ENCODE measurements at regions not wholly inside any gene's neighbourhood (a gene's known extent, or its start where the extent isn't known, plus 50 kb on each side); places are given as distances from the start of the nearest gene placed in this dataset.

DNA sequence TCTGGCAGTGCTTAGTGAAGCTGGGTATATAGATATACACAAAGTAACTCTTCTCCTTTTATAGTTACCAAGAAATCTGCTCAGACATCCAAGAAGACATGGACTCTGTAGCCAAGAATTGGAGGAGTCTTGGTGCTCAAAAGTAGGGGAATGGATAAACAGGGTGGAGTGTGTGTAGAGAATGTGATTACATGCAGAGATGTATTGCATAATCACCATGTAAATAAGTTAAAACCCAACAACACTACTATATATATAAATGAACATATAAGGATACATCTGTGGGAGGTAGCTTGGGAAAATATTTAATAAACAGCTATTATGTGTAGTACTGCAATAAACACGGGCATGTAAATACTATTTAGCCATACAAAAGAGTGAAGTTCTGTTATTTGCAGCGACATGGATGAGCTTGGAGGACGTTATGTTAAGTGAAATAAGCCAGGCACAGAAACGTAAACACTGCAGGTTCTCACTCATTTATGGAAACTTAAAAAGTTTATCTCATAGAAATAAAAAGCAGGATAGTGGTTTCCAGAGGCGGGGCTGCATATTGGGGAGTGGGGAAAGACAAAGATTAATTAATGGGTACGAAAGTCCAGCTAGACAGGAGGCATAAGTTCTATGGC, 207.5 kb downstream of the TENT4A start:
- 74% methylated on average over 6 of the region's 6 CpGs for WGBS
- TF ChIP-seq, protein P1, sequence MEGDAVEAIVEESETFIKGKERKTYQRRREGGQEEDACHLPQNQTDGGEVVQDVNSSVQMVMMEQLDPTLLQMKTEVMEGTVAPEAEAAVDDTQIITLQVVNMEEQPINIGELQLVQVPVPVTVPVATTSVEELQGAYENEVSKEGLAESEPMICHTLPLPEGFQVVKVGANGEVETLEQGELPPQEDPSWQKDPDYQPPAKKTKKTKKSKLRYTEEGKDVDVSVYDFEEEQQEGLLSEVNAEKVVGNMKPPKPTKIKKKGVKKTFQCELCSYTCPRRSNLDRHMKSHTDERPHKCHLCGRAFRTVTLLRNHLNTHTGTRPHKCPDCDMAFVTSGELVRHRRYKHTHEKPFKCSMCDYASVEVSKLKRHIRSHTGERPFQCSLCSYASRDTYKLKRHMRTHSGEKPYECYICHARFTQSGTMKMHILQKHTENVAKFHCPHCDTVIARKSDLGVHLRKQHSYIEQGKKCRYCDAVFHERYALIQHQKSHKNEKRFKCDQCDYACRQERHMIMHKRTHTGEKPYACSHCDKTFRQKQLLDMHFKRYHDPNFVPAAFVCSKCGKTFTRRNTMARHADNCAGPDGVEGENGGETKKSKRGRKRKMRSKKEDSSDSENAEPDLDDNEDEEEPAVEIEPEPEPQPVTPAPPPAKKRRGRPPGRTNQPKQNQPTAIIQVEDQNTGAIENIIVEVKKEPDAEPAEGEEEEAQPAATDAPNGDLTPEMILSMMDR (IDR thresholded peaks at IDR 0.05; ENCODE audit: low read depth, low read length, missing input control): no peak
- TF ChIP-seq HNF4G (IDR thresholded peaks at IDR 0.05) (no peak), EGR1 (IDR thresholded peaks at IDR 0.05; ENCODE audit: low read depth in 2 of 2) (no peak), RAD21 (IDR thresholded peaks at IDR 0.05) (no peak)
- H3K27me3 ChIP-seq (ENCODE audit: control insufficient read depth in 4 of 4, insufficient read depth in 4 of 4, low read length in 3 of 4): peaks cover 0 to 2% (median 0%) of the 10 kb centered on the region in 4 donors
- H3K27ac ChIP-seq (ENCODE audit: low read depth in 1 of 2, low read length in 2 of 2): no peak overlapping the region
- no peak overlapping the region for H3K4me3 ChIP-seq (ENCODE audit: low read depth in 1 of 3, low read length in 3 of 3)
- DNase-seq (ENCODE audit: low spot score): no peak
- no peak overlapping the region for H3K9ac ChIP-seq (ENCODE audit: low read depth in 1 of 2, low read length in 2 of 2)
- no peaks in the 10 kb centered on the region for H3K4me1 ChIP-seq (ENCODE audit: control insufficient read depth in 4 of 4, insufficient read depth in 4 of 4, low read length in 3 of 4)
- no peaks in the 10 kb centered on the region for H3K36me3 ChIP-seq (ENCODE audit: control insufficient read depth in 4 of 4, insufficient read depth in 3 of 4, low read depth in 1 of 4, low read length in 3 of 4)
- no peaks in the 10 kb centered on the region for H3K9me3 ChIP-seq (ENCODE audit: control insufficient read depth in 4 of 4, low read length in 3 of 4)

- Histone ChIP-seq H3K9ac (ENCODE audit: low read depth in 1 of 2, low read length in 2 of 2) (no peak overlapping the region), H3K4me1 (ENCODE audit: control insufficient read depth in 4 of 4, insufficient read depth in 4 of 4, low read length in 3 of 4) (no peaks in the 10 kb centered on the region), H3K36me3 (ENCODE audit: control insufficient read depth in 4 of 4, insufficient read depth in 3 of 4, low read depth in 1 of 4, low read length in 3 of 4) (no peaks in the 10 kb centered on the region), H3K27ac (ENCODE audit: low read depth in 1 of 2, low read length in 2 of 2) (no peak overlapping the region), H3K4me3 (ENCODE audit: low read depth in 1 of 3, low read length in 3 of 3) (no peak overlapping the region), H3K9me3 (ENCODE audit: control insufficient read depth in 4 of 4, low read length in 3 of 4) (no peaks in the 10 kb centered on the region), H3K27me3 (ENCODE audit: control insufficient read depth in 4 of 4, insufficient read depth in 4 of 4, low read length in 3 of 4) (peaks cover 0 to 2% (median 0%) of the 10 kb centered on the region in 4 donors)
- DNase-seq (ENCODE audit: low spot score): no peak
- WGBS: 60% methylated on average over 1 of the region's 1 CpG
- TF ChIP-seq EGR1 (IDR thresholded peaks at IDR 0.05; ENCODE audit: low read depth in 2 of 2) (no peak), YY1 (IDR thresholded peaks at IDR 0.05) (no peak), RAD21 (IDR thresholded peaks at IDR 0.05) (no peak), FOXA2 (IDR thresholded peaks at IDR 0.05) (no peak), REST (IDR thresholded peaks at IDR 0.05) (no peak)
These were observed 213.3 kb downstream of the TENT4A start for GRCh38 chr5:6926491-6927038.

DNA sequence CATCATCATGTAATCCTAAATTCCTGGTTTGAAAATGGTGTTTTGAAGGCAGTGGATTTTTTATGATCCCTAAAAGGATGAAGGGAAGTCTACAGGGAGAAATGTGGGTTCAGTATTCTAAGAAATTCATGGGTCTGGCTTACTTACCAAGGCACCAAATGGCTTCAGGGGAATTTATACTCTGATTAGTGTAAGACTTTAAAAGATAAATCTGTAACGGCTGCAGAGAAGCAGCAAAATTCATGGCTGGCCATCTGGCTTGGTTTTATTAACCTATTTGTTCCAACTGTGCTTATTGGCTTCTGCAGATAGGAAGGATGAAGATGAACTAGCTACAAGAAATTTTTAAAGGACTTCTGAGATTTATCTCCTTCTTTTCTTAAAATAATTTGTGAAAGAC, 222.8 kb downstream of the TENT4A start:
- H3K9me3 ChIP-seq (ENCODE audit: control insufficient read depth in 4 of 4, low read length in 3 of 4): no peaks in the 10 kb centered on the region
- H3K36me3 ChIP-seq (ENCODE audit: control insufficient read depth in 4 of 4, insufficient read depth in 3 of 4, low read depth in 1 of 4, low read length in 3 of 4): no peaks in the 10 kb centered on the region
- no peak for DNase-seq (ENCODE audit: low spot score)
- WGBS: 58% methylated on average over 1 of the region's 1 CpG
- no peaks in the 10 kb centered on the region for H3K27me3 ChIP-seq (ENCODE audit: control insufficient read depth in 4 of 4, insufficient read depth in 4 of 4, low read length in 3 of 4)
- H3K27ac ChIP-seq (ENCODE audit: low read depth in 1 of 2, low read length in 2 of 2): no peak overlapping the region
- H3K9ac ChIP-seq (ENCODE audit: low read depth in 1 of 2, low read length in 2 of 2): no peak overlapping the region
- H3K4me3 ChIP-seq (ENCODE audit: low read depth in 1 of 3, low read length in 3 of 3): no peak overlapping the region
- no peaks in the 10 kb centered on the region for H3K4me1 ChIP-seq (ENCODE audit: control insufficient read depth in 4 of 4, insufficient read depth in 4 of 4, low read length in 3 of 4)
- TF ChIP-seq HNF4A (conservative IDR thresholded peaks at IDR 0.05) (no peak), RXRA (IDR thresholded peaks at IDR 0.05) (no peak), SP1 (IDR thresholded peaks at IDR 0.05) (no peak), ZBTB33 (IDR thresholded peaks at IDR 0.05) (no peak), FOXA1 (IDR thresholded peaks at IDR 0.05) (no peak), HNF4G (IDR thresholded peaks at IDR 0.05) (no peak), EGR1 (IDR thresholded peaks at IDR 0.05; ENCODE audit: low read depth in 2 of 2) (no peak), REST (IDR thresholded peaks at IDR 0.05) (no peak), MAX (IDR thresholded peaks at IDR 0.05) (no peak), TAF1 (conservative IDR thresholded peaks at IDR 0.05) (no peak), YY1 (IDR thresholded peaks at IDR 0.05) (no peak), JUND (IDR thresholded peaks at IDR 0.05) (no peak), NR2F2 (IDR thresholded peaks at IDR 0.05) (no peak)

Measured in liver (tissue), 8 donors.